ENCODE measurements at regions not wholly inside any gene's neighbourhood (a gene's known extent, or its start where the extent isn't known, plus 50 kb on each side); places are given as distances from the start of the nearest gene placed in this dataset.

- no peak overlapping the region for H3K4me3 ChIP-seq (ENCODE audit: low read depth, low read length)
- no peak for TF ChIP-seq CTCF (IDR thresholded peaks at IDR 0.05; ENCODE audit: insufficient read depth, low read depth, low read length)
- DNase-seq (ENCODE audit: low read depth) = no peak
Measured at GRCh38 chr4:37771771-37772170, 54.7 kb upstream of the PGM2 start.

- no peak overlapping the region for H3K4me3 ChIP-seq (ENCODE audit: low read depth, low read length)
- TF ChIP-seq CTCF (IDR thresholded peaks at IDR 0.05; ENCODE audit: insufficient read depth, low read depth, low read length) = no peak
- DNase-seq (ENCODE audit: low read depth) = no peak
Measured at GRCh38 chr4:37770016-37770415, 56.5 kb upstream of the PGM2 start.

- no peak overlapping the region for H3K4me3 ChIP-seq (ENCODE audit: low read depth, low read length)
- no peak for DNase-seq (ENCODE audit: low read depth)
- no peak for TF ChIP-seq CTCF (IDR thresholded peaks at IDR 0.05; ENCODE audit: insufficient read depth, low read depth, low read length)
Measured at GRCh38 chr4:37769391-37769989, 57.0 kb upstream of the PGM2 start.

- H3K4me3 ChIP-seq (ENCODE audit: low read depth, low read length) = no peak overlapping the region
- TF ChIP-seq CTCF (IDR thresholded peaks at IDR 0.05; ENCODE audit: insufficient read depth, low read depth, low read length) = no peak
- no peak for DNase-seq (ENCODE audit: low read depth)
Measured at GRCh38 chr4:37767546-37767945, 58.9 kb upstream of the PGM2 start.

- no peak for DNase-seq (ENCODE audit: low read depth)
- H3K4me3 ChIP-seq (ENCODE audit: low read depth, low read length) = no peak overlapping the region
- no peak for TF ChIP-seq CTCF (IDR thresholded peaks at IDR 0.05; ENCODE audit: insufficient read depth, low read depth, low read length)
Measured at GRCh38 chr4:37767019-37767418, 59.5 kb upstream of the PGM2 start.

- no peak for DNase-seq (ENCODE audit: low read depth)
- H3K4me3 ChIP-seq (ENCODE audit: low read depth, low read length) = no peak overlapping the region
- no peak for TF ChIP-seq CTCF (IDR thresholded peaks at IDR 0.05; ENCODE audit: insufficient read depth, low read depth, low read length)
Measured at GRCh38 chr4:37765741-37766140, 60.7 kb upstream of the PGM2 start.

GRCh38 chr4:37763831-37764230 lies 62.7 kb upstream of the PGM2 start:
- no peak for TF ChIP-seq CTCF (IDR thresholded peaks at IDR 0.05; ENCODE audit: insufficient read depth, low read depth, low read length)
- DNase-seq (ENCODE audit: low read depth) = no peak
- H3K4me3 ChIP-seq (ENCODE audit: low read depth, low read length) = no peak overlapping the region

Data from fibroblast of villous mesenchyme (primary cell).